H9 (cell line): ENCODE measurements at regions not wholly inside any gene's neighbourhood (a gene's known extent, or its start where the extent isn't known, plus 50 kb on each side); places are given as distances from the start of the nearest gene placed in this dataset.

ENCODE experiments used
- DNase-seq: peaks from one replicate; pipeline ENCODE4 v3.0.0-alpha.2; 2017
- H2AFZ ChIP-seq: one replicate; pipeline ENCODE4 v1.6.1; 2013; ENCODE audit warnings: mild to moderate bottlenecking, low read length, control low read depth, moderate library complexity
- H2AK5ac ChIP-seq: 2 replicates; pipeline ENCODE4 v1.6.1; 2013; ENCODE audit warnings: low read length, control low read depth, mixed read lengths; ENCODE audit not compliant: insufficient read length
- H2BK120ac ChIP-seq: one replicate; pipeline ENCODE4 v1.6.1; 2013; ENCODE audit warnings: low read depth, mild to moderate bottlenecking, low read length, control low read depth, inconsistent platforms; ENCODE audit not compliant: poor library complexity, severe bottlenecking
- H2BK12ac ChIP-seq: 2 replicates; pipeline ENCODE4 v1.6.1; 2013; ENCODE audit warnings: low read length, control low read depth, mixed read lengths, low read depth; ENCODE audit not compliant: insufficient read length
- H2BK15ac ChIP-seq: 2 replicates; pipeline ENCODE4 v1.6.1; 2013; ENCODE audit warnings: low read depth, low read length, control low read depth
- H2BK20ac ChIP-seq: one replicate; pipeline ENCODE4 v1.6.1; 2013; ENCODE audit warnings: low read depth, mild to moderate bottlenecking, low read length, control low read depth, inconsistent platforms; ENCODE audit not compliant: poor library complexity, severe bottlenecking
- H2BK5ac ChIP-seq: 2 replicates; pipeline ENCODE4 v1.6.1; 2013; ENCODE audit warnings: low read length, control low read depth, mixed read lengths; ENCODE audit not compliant: insufficient read length
- H3K14ac ChIP-seq: 2 replicates; pipeline ENCODE4 v1.6.1; 2013; ENCODE audit warnings: low read length, control low read depth; ENCODE audit not compliant: insufficient read depth
- H3K18ac ChIP-seq: 2 replicates; pipeline ENCODE4 v1.6.1; 2013; ENCODE audit warnings: low read depth, mild to moderate bottlenecking, mixed read lengths, low read length, control low read depth; ENCODE audit not compliant: insufficient read length
- H3K23ac ChIP-seq: 2 replicates; pipeline ENCODE4 v1.6.1; 2013; ENCODE audit warnings: low read length, control low read depth, mixed read lengths, low read depth; ENCODE audit not compliant: insufficient read length
- H3K23me2 ChIP-seq: 2 replicates; pipeline ENCODE4 v1.6.1; 2013; ENCODE audit warnings: low read depth, mild to moderate bottlenecking, mixed read lengths, low read length, control low read depth; ENCODE audit not compliant: insufficient read length, poor library complexity, severe bottlenecking
- H3K27ac ChIP-seq: 2 replicates; pipeline ENCODE4 v1.5.1; 2013; ENCODE audit warnings: low read length, control low read depth, mixed read lengths, low read depth; ENCODE audit not compliant: insufficient read length
- H3K27me3 ChIP-seq: 2 replicates; pipeline ENCODE4 v1.6.1; 2013; ENCODE audit warnings: low read length, control low read depth, inconsistent platforms; ENCODE audit not compliant: insufficient read depth
- H3K4ac ChIP-seq: 2 replicates; pipeline ENCODE4 v1.6.1; 2013; ENCODE audit warnings: low read depth, mild to moderate bottlenecking, control low read depth, inconsistent platforms, low read length, moderate library complexity
- H3K4me1 ChIP-seq: 2 replicates; pipeline ENCODE4 v1.6.1; 2013; ENCODE audit warnings: low read length, control low read depth, inconsistent platforms; ENCODE audit not compliant: insufficient read depth
- H3K4me2 ChIP-seq: 2 replicates; pipeline ENCODE4 v1.6.1; 2013; ENCODE audit warnings: low read length, control low read depth, mixed read lengths; ENCODE audit not compliant: insufficient read length, insufficient read depth
- H3K56ac ChIP-seq: 2 replicates; pipeline ENCODE4 v1.6.1; 2013; ENCODE audit warnings: low read depth, mild to moderate bottlenecking, mixed read lengths, low read length, control low read depth; ENCODE audit not compliant: insufficient read length
- H3K79me1 ChIP-seq: 2 replicates; pipeline ENCODE4 v1.6.1; 2013; ENCODE audit warnings: low read depth, mild to moderate bottlenecking, moderate library complexity, low read length, control low read depth, inconsistent platforms; ENCODE audit not compliant: insufficient read depth, poor library complexity, severe bottlenecking
- H3K79me2 ChIP-seq: 2 replicates; pipeline ENCODE4 v1.6.1; 2013; ENCODE audit warnings: low read length, control low read depth, inconsistent platforms; ENCODE audit not compliant: insufficient read depth
- H3K9ac ChIP-seq: 2 replicates; pipeline ENCODE4 v1.6.1; 2013; ENCODE audit warnings: low read length, control low read depth, mixed read lengths; ENCODE audit not compliant: insufficient read length; ENCODE audit errors: extremely low read depth
- H3K9me3 ChIP-seq: one replicate; pipeline ENCODE4 v1.6.1; 2013; ENCODE audit warnings: low read depth, low read length, inconsistent platforms; ENCODE audit not compliant: control insufficient read depth
- H3T11ph ChIP-seq: one replicate; pipeline ENCODE4 v1.6.1; 2013; ENCODE audit warnings: mild to moderate bottlenecking, low read length, control low read depth, inconsistent platforms
- H4K20me1 ChIP-seq: one replicate; pipeline ENCODE4 v1.6.1; 2013; ENCODE audit not compliant: control insufficient read depth, insufficient read length, insufficient read depth
- H4K5ac ChIP-seq: 2 replicates; pipeline ENCODE4 v1.6.1; 2013; ENCODE audit warnings: low read depth, mild to moderate bottlenecking, mixed read lengths, low read length, control low read depth; ENCODE audit not compliant: insufficient read length
- H4K8ac ChIP-seq: replicated peaks from 2 replicates; pipeline ENCODE4 v1.6.1; 2013; ENCODE audit warnings: low read length, control low read depth, mixed read lengths, low read depth; ENCODE audit not compliant: insufficient read length
- H4K91ac ChIP-seq: 2 replicates; pipeline ENCODE4 v1.6.1; 2013; ENCODE audit warnings: low read depth, mild to moderate bottlenecking, moderate library complexity, mixed read lengths, low read length, control low read depth; ENCODE audit not compliant: insufficient read length
- H3K27ac Mint-ChIP-seq, 3 experiments: 2 replicates in 2 of 3; 3 replicates in 1 of 3; pipeline ENCODE4 v1.8.0; 2020 to 2021; ENCODE audit warnings: mixed read lengths in 3 of 3, mild to moderate bottlenecking in 1 of 3, moderate library complexity in 1 of 3
- H3K27me3 Mint-ChIP-seq: 2 replicates; pipeline ENCODE4 v1.8.0; 2021; ENCODE audit warnings: low read depth, mild to moderate bottlenecking, moderate library complexity, mixed read lengths
- H3K36me3 Mint-ChIP-seq, 3 experiments: 2 replicates in 2 of 3; 3 replicates in 1 of 3; pipeline ENCODE4 v1.8.0; 2020 to 2021; ENCODE audit warnings: low read depth in 3 of 3, mixed read lengths in 3 of 3; ENCODE audit not compliant: insufficient read depth in 1 of 3
- H3K4me1 Mint-ChIP-seq, 2 experiments: 2 replicates each; pipeline ENCODE4 v1.8.0; 2020; ENCODE audit warnings: mixed read lengths in 2 of 2
- H3K4me3 Mint-ChIP-seq, 2 experiments: 2 replicates in 1 of 2; 3 replicates in 1 of 2; pipeline ENCODE4 v1.8.0; 2020 to 2021; ENCODE audit warnings: mild to moderate bottlenecking in 2 of 2, mixed read lengths in 2 of 2, moderate library complexity in 1 of 2
- H3K9me3 Mint-ChIP-seq, 2 experiments: 2 replicates in 1 of 2; 3 replicates in 1 of 2; pipeline ENCODE4 v1.8.0; 2020; ENCODE audit warnings: mild to moderate bottlenecking in 2 of 2, mixed read lengths in 2 of 2, moderate library complexity in 1 of 2
- WGBS: extraction: QIAGEN DNeasy Blood & Tissue Kit; methylation state at CpG from one replicate; pipeline ENCODE4 v1.1.7; 2013; ENCODE audit warnings: missing lambda C conversion rate, low lambda C conversion rate, mixed read lengths; ENCODE audit not compliant: insufficient read length; ENCODE audit errors: extremely low coverage; 5-methylcytosine and 5-hydroxymethylcytosine counted together
- TF ChIP-seq, protein P1 (sequence below): fragments of 200-600 bp; sonication (generic); conservative IDR thresholded peaks from 3 replicates; pipeline ENCODE4 v1.8.0; 2021; ENCODE audit warnings: antibody characterized with exemption, mild to moderate bottlenecking

DNA sequence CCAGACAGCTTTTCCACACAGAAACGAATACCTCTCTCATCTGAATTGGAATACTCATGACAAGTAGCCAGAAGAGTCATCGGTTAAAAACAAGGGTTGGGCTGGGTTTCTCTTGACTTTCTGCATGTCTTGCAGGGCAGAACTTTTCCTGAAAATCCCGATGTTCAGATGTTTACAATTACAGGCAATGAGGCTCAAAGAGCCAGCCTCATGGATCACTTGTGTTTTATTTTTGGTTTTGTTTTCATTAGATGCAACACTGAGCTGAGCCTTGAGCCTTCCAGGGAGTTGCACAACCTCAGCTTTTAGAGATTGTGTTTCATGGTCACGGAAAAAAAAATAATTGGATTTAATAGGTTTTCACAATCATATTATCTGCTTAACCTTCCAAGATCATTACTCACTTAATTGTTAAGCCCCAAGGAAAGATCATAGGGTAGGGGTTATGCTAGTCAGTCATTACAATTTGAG is 288.1 kb upstream of the PRDM1 start:
- Histone ChIP-seq H2BK20ac (no peak overlapping the region), H2BK120ac (no peak overlapping the region), H2BK5ac (no peak overlapping the region), H3K9me3 (no peaks in the 10 kb centered on the region), H3K4me2 (no peak overlapping the region), H4K8ac (no peak overlapping the region), H3K4ac (no peak overlapping the region), H3T11ph (no peak overlapping the region), H3K56ac (no peak overlapping the region), H3K23me2 (no peaks in the 10 kb centered on the region), H3K14ac (no peak overlapping the region), H4K5ac (no peak overlapping the region), H3K27me3 (no peaks in the 10 kb centered on the region), H4K20me1 (no peaks in the 10 kb centered on the region), H3K9ac (no peak overlapping the region), H2AK5ac (no peak overlapping the region), H2BK15ac (no peak overlapping the region), H3K27ac (no peak overlapping the region), H3K79me1 (no peaks in the 10 kb centered on the region), H2BK12ac (no peak overlapping the region), H3K23ac (no peak overlapping the region), H4K91ac (no peak overlapping the region), H3K4me1 (no peaks in the 10 kb centered on the region), H3K79me2 (no peaks in the 10 kb centered on the region), H2AFZ (no peak overlapping the region), H3K18ac (no peak overlapping the region)
- DNase-seq = no peak
- TF ChIP-seq, protein P1, sequence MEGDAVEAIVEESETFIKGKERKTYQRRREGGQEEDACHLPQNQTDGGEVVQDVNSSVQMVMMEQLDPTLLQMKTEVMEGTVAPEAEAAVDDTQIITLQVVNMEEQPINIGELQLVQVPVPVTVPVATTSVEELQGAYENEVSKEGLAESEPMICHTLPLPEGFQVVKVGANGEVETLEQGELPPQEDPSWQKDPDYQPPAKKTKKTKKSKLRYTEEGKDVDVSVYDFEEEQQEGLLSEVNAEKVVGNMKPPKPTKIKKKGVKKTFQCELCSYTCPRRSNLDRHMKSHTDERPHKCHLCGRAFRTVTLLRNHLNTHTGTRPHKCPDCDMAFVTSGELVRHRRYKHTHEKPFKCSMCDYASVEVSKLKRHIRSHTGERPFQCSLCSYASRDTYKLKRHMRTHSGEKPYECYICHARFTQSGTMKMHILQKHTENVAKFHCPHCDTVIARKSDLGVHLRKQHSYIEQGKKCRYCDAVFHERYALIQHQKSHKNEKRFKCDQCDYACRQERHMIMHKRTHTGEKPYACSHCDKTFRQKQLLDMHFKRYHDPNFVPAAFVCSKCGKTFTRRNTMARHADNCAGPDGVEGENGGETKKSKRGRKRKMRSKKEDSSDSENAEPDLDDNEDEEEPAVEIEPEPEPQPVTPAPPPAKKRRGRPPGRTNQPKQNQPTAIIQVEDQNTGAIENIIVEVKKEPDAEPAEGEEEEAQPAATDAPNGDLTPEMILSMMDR = no peak
- Mint-ChIP-seq H3K36me3 (no peaks in the 10 kb centered on the region), H3K9me3 (no peaks in the 10 kb centered on the region; a peak in 1 of 5 replicates), H3K4me1 (peaks cover 7 to 12% of the 10 kb centered on the region in 2 experiments), H3K27ac (no peak overlapping the region), H3K4me3 (no peak overlapping the region), H3K27me3 (no peaks in the 10 kb centered on the region; the same call in 1 of the 2 replicates)
- no CpG with 5 or more reads among the region's 4 CpGs for WGBS
